GM12878 (cell line): ENCODE measurements at regions not wholly inside any gene's neighbourhood (a gene's known extent, or its start where the extent isn't known, plus 50 kb on each side); places are given as distances from the start of the nearest gene placed in this dataset.

Experiments
- ATAC-seq: fragments of 200-7000 bp; cut with Tn5 transposase; 3 replicates; pipeline ENCODE4 v1.9.1; 2020; ENCODE audit warnings: mild to moderate bottlenecking, moderate library complexity
- BruUV-seq: library from RNA; stranded (reverse); fragments of 400-500 nt; replicated peaks from 2 replicates; lab custom pipeline; 2021; lab: Mats Ljungman, UMichigan
- CTCF ChIA-PET: fragments of 300-600 bp; sonication (Branson Sonifier 250); formaldehyde crosslinking; extraction: SDS; loops from one replicate; lab custom pipeline; 2021; ENCODE audit warnings: inconsistent platforms; lab: Yijun Ruan, JAX
- POLR2A ChIA-PET: fragments of 350-600 bp; formaldehyde crosslinking; extraction: SDS; loops from one replicate; lab custom pipeline; 2021; ENCODE audit warnings: inconsistent platforms; lab: Charles Lee
- RAD21 ChIA-PET: fragments of 300-600 bp; sonication (Branson Sonifier 250); formaldehyde crosslinking; loops from one replicate; lab custom pipeline; 2023; ENCODE audit warnings: antibody characterized with exemption; ENCODE audit not compliant: unreplicated experiment; lab: Charles Lee
- SMC1A ChIA-PET: fragments of 300-600 bp; sonication (Branson Sonifier 250); formaldehyde crosslinking; loops from one replicate; lab custom pipeline; 2023; ENCODE audit not compliant: unreplicated experiment, uncharacterized antibody; lab: Charles Lee
- DNase-seq: peaks from one replicate; pipeline ENCODE4 v3.0.0-alpha.2; 2011; ENCODE audit warnings: low read depth, low spot score
- FAIRE-seq: peaks from 3 replicates; lab custom pipeline; 2011; peaks lifted over from hg19 to GRCh38; lab: Jason Lieb, UNC
- H2AFZ ChIP-seq: 2 replicates; pipeline ENCODE4 v1.6.0; 2011; ENCODE audit warnings: low read depth, low read length, control low read depth; ENCODE audit not compliant: control insufficient read depth
- H3K27ac ChIP-seq: 2 replicates; pipeline ENCODE4 v1.5.1; 2011; ENCODE audit warnings: control low read depth; ENCODE audit not compliant: control insufficient read depth, insufficient read depth
- H3K27me3 ChIP-seq, 2 experiments: replicated peaks in 1 of 2; 2 replicates each; pipeline versions ENCODE4 v1.6.0 to v1.6.1; 2011; ENCODE audit warnings: low read length in 1 of 2; ENCODE audit not compliant: control insufficient read depth in 2 of 2, insufficient read depth in 2 of 2
- H3K36me3 ChIP-seq, 2 experiments: 2 replicates each; pipeline ENCODE4 v1.5.1; 2011; ENCODE audit warnings: low read length in 1 of 2; ENCODE audit not compliant: control insufficient read depth in 2 of 2, insufficient read depth in 2 of 2
- H3K4me1 ChIP-seq: 2 replicates; pipeline ENCODE4 v1.6.1; 2011; ENCODE audit warnings: mild to moderate bottlenecking, low read length, moderate library complexity, mixed read lengths; ENCODE audit not compliant: control insufficient read depth, insufficient read depth
- H3K4me2 ChIP-seq: 2 replicates; pipeline ENCODE4 v1.6.0; 2011; ENCODE audit warnings: control low read depth; ENCODE audit not compliant: control insufficient read depth, insufficient read depth
- H3K4me3 ChIP-seq: fragments of 200-600 bp; sonication (generic); 2 replicates; pipeline ENCODE4 v1.5.1; 2016
- H3K79me2 ChIP-seq: 2 replicates; pipeline ENCODE4 v1.6.0; 2011; ENCODE audit warnings: low read length; ENCODE audit not compliant: control insufficient read depth, insufficient read depth
- H3K9ac ChIP-seq: 2 replicates; pipeline ENCODE4 v1.8.0; 2011; ENCODE audit warnings: low read length, control low read depth, mixed read lengths; ENCODE audit not compliant: control insufficient read depth, insufficient read depth
- H3K9me3 ChIP-seq: replicated peaks from 3 replicates; pipeline ENCODE4 v1.5.1; 2011; ENCODE audit warnings: mild to moderate bottlenecking, low read length; ENCODE audit not compliant: control insufficient read depth, insufficient read depth
- H4K20me1 ChIP-seq: 2 replicates; pipeline ENCODE4 v1.6.0; 2011; ENCODE audit not compliant: control insufficient read depth, insufficient read depth
- BHLHE40 ChIP-seq, 2 experiments: fragments of 450-650 bp in 1 of 2; IDR thresholded peaks; 2 replicates each; pipeline ENCODE4 v1.6.1; 2011 to 2017; ENCODE audit warnings: low read depth in 2 of 2, borderline replicate concordance in 1 of 2, improper control_type of control experiment in 1 of 2, low read length in 1 of 2, mild to moderate bottlenecking in 1 of 2
- CHD2 ChIP-seq: IDR thresholded peaks from 2 replicates; pipeline ENCODE4 v1.6.1; 2011; ENCODE audit warnings: low read depth, low read length, improper control_type of control experiment, borderline replicate concordance
- EP300 ChIP-seq, 2 experiments: fragments of 150-350 bp in 1 of 2; IDR thresholded peaks; 2 replicates each; pipeline ENCODE4 v1.6.1; 2011 to 2012; ENCODE audit warnings: low read depth in 2 of 2, low read length in 2 of 2, borderline replicate concordance in 1 of 2, improper control_type of control experiment in 1 of 2, inconsistent platforms in 1 of 2; ENCODE audit not compliant: control insufficient read depth in 1 of 2
- ESRRA ChIP-seq: IDR thresholded peaks from 2 replicates; pipeline ENCODE4 v1.6.1; 2012; ENCODE audit warnings: mild to moderate bottlenecking, low read length, improper control_type of control experiment
- GABPA ChIP-seq: IDR thresholded peaks from 2 replicates; pipeline ENCODE4 v1.6.1; 2014; ENCODE audit warnings: antibody characterized with exemption, low read depth, mild to moderate bottlenecking, inconsistent platforms
- MEF2A ChIP-seq: IDR thresholded peaks from 2 replicates; pipeline ENCODE4 v1.6.1; 2011; ENCODE audit warnings: low read depth, mild to moderate bottlenecking, low read length, moderate library complexity; ENCODE audit not compliant: insufficient read depth
- NR2C2 ChIP-seq: IDR thresholded peaks from 2 replicates; pipeline ENCODE4 v1.6.1; 2011; ENCODE audit warnings: borderline replicate concordance, low read depth; ENCODE audit not compliant: control insufficient read depth, insufficient read length
- POLR2A ChIP-seq: IDR thresholded peaks from 2 replicates; pipeline ENCODE4 v1.6.1; 2011; ENCODE audit warnings: low read depth, mild to moderate bottlenecking, low read length
- POLR2AphosphoS2 ChIP-seq: IDR thresholded peaks from 2 replicates; pipeline ENCODE4 v1.6.1; 2011; ENCODE audit warnings: low read depth, mild to moderate bottlenecking, low read length, improper control_type of control experiment, moderate library complexity
- RAD21 ChIP-seq: IDR thresholded peaks from 2 replicates; pipeline ENCODE4 v1.6.1; 2011; ENCODE audit warnings: mild to moderate bottlenecking, low read depth, low read length, moderate library complexity; ENCODE audit not compliant: insufficient read depth
- RAD51 ChIP-seq: fragments of 450-650 bp; IDR thresholded peaks from 2 replicates; pipeline ENCODE4 v1.6.1; 2016; ENCODE audit warnings: moderate library complexity, mild to moderate bottlenecking, inconsistent platforms
- RFX5 ChIP-seq: IDR thresholded peaks from 2 replicates; pipeline ENCODE4 v1.6.1; 2011; ENCODE audit warnings: low read depth, low read length, improper control_type of control experiment
- SUPT20H ChIP-seq: IDR thresholded peaks from 2 replicates; pipeline ENCODE4 v1.6.1; 2011; ENCODE audit warnings: low read depth, mild to moderate bottlenecking, low read length, moderate library complexity, borderline replicate concordance; ENCODE audit not compliant: control insufficient read depth
- TCF7 ChIP-seq: IDR thresholded peaks from 2 replicates; pipeline ENCODE4 v1.6.1; 2014; ENCODE audit warnings: antibody characterized with exemption, borderline replicate concordance
- ZNF24 ChIP-seq: fragments of 450-650 bp; IDR thresholded peaks from 2 replicates; pipeline ENCODE4 v1.6.1; 2017; ENCODE audit warnings: antibody characterized with exemption, mild to moderate bottlenecking
- ZNF274 ChIP-seq: IDR thresholded peaks from one replicate; pipeline ENCODE4 v1.8.0; 2011; ENCODE audit not compliant: insufficient read length, insufficient read depth
- ZNF622 ChIP-seq: fragments of 450-650 bp; IDR thresholded peaks from 2 replicates; pipeline ENCODE4 v1.6.1; 2017; ENCODE audit warnings: mild to moderate bottlenecking, inconsistent platforms
- whole genome bisulfite sequencing: methylation state at CpG from one replicate; pipeline ENCODE4 v1.1.6; 2016; ENCODE audit warnings: low lambda C conversion rate; ENCODE audit not compliant: insufficient replicate concordance, insufficient coverage; ENCODE audit errors: missing lambda C conversion rate; 5-methylcytosine and 5-hydroxymethylcytosine counted together
- in situ Hi-C: fragments of 300-500 bp; cut with MboI; formaldehyde crosslinking; loops from 9 replicates; pipeline ENCODE4 v1.14.3; 2018; ENCODE audit warnings: mixed read lengths
- intact Hi-C: fragments of 100-400 bp; cut with micrococcal nuclease; formaldehyde crosslinking; loops from one replicate; pipeline ENCODE4 v1.14.2; 2022; ENCODE audit not compliant: unreplicated experiment
- TF ChIP-seq, protein P1 (sequence below): fragments of 450-650 bp; IDR thresholded peaks from 2 replicates; pipeline ENCODE4 v1.6.1; 2017; ENCODE audit warnings: low read depth, mild to moderate bottlenecking, moderate library complexity
- TF ChIP-seq, protein P2 (sequence below): IDR thresholded peaks from 2 replicates; pipeline ENCODE4 v1.6.1; 2011; ENCODE audit warnings: mild to moderate bottlenecking, low read depth, low read length, moderate library complexity; ENCODE audit not compliant: insufficient replicate concordance
- TF ChIP-seq, protein P3 (sequence below): fragments of 150-350 bp; IDR thresholded peaks from 2 replicates; pipeline ENCODE4 v1.6.1; 2014; ENCODE audit warnings: mild to moderate bottlenecking, low read depth, low read length

DNA sequence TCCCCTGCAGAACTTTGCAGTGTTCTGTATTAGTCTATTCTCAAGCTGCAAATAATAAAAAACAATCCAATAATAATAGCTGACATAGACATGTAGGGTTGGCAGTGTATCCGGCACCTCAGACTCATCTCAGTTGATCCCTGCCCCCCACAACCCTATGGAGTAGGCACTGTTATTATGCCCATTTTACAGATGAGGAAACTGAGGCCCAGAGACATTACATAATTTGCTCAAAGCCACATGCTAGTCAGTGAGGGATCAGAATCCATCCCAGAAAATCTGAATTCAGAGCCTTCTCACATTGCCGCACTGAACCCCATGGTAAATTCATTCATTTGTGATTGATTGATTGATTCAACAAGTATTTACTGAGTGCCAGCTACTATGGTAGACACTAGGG, 226.6 kb upstream of the PWP1 start (continued):
- TF ChIP-seq GABPA (no peak), POLR2AphosphoS2 (no peak), CHD2 (no peak), ZNF274 (no peak), RAD51 (no peak)
- TF ChIP-seq, protein P1, sequence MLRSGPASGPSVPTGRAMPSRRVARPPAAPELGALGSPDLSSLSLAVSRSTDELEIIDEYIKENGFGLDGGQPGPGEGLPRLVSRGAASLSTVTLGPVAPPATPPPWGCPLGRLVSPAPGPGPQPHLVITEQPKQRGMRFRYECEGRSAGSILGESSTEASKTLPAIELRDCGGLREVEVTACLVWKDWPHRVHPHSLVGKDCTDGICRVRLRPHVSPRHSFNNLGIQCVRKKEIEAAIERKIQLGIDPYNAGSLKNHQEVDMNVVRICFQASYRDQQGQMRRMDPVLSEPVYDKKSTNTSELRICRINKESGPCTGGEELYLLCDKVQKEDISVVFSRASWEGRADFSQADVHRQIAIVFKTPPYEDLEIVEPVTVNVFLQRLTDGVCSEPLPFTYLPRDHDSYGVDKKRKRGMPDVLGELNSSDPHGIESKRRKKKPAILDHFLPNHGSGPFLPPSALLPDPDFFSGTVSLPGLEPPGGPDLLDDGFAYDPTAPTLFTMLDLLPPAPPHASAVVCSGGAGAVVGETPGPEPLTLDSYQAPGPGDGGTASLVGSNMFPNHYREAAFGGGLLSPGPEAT = no peak

DNA sequence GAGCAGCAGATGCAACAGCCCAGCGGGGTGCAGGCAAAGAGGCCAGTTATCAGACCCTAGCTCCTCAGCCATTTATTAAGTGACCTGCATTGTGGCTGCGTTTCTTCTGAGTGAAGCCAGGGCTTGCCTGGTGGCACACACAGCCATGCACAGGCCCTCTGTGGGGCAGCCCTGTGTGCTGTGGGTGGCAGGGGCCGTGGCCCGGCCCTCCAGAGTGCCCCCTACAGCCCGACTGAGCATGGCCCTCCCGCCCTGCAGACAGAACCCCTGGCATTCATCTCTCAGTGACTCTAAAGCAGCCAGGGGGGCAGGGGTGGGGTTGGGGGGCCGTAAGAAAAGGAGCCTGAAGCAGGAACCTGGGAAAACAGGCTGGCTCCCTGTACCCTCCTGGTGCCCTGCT, 226.0 kb upstream of the PWP1 start:
- ChIA-PET POLR2A (no interaction called here), CTCF (no interaction called here), RAD21 (no interaction called here), SMC1A (no interaction called here)
- intact Hi-C loops = no loop called here
- Histone ChIP-seq H3K4me2 (no peak overlapping the region), H3K27ac (no peak overlapping the region), H3K4me3 (no peak overlapping the region), H3K36me3 (no peaks in the 10 kb centered on the region), H3K27me3 (no peaks in the 10 kb centered on the region), H2AFZ (no peak overlapping the region), H3K4me1 (peaks cover 3% of the 10 kb centered on the region; the same call in 1 of the 2 replicates), H4K20me1 (no peaks in the 10 kb centered on the region), H3K9ac (no peak overlapping the region), H3K9me3 (no peaks in the 10 kb centered on the region; the same call in 2 of the 3 replicates), H3K79me2 (no peaks in the 10 kb centered on the region)
- ATAC-seq (no peak), DNase-seq (no peak), FAIRE-seq (no peak)
- WGBS = 35% methylated on average over 6 of the region's 7 CpGs
- no TSS peak for BruUV-seq
- in situ Hi-C loops = no loop called here
- no peak for TF ChIP-seq CHD2
- TF ChIP-seq NR2C2 = no peak
- TF ChIP-seq RAD21 = no peak
- TF ChIP-seq POLR2A = no peak
- TF ChIP-seq MEF2A = no peak
- TF ChIP-seq, protein P2, sequence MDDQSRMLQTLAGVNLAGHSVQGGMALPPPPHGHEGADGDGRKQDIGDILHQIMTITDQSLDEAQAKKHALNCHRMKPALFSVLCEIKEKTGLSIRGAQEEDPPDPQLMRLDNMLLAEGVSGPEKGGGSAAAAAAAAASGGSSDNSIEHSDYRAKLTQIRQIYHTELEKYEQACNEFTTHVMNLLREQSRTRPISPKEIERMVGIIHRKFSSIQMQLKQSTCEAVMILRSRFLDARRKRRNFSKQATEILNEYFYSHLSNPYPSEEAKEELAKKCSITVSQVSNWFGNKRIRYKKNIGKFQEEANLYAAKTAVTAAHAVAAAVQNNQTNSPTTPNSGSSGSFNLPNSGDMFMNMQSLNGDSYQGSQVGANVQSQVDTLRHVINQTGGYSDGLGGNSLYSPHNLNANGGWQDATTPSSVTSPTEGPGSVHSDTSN = no peak
- TF ChIP-seq, protein P3, sequence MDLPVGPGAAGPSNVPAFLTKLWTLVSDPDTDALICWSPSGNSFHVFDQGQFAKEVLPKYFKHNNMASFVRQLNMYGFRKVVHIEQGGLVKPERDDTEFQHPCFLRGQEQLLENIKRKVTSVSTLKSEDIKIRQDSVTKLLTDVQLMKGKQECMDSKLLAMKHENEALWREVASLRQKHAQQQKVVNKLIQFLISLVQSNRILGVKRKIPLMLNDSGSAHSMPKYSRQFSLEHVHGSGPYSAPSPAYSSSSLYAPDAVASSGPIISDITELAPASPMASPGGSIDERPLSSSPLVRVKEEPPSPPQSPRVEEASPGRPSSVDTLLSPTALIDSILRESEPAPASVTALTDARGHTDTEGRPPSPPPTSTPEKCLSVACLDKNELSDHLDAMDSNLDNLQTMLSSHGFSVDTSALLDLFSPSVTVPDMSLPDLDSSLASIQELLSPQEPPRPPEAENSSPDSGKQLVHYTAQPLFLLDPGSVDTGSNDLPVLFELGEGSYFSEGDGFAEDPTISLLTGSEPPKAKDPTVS = no peak
- TF ChIP-seq BHLHE40 (IDR thresholded peaks at IDR 0.05; ENCODE audit: borderline replicate concordance in 1 of 2, low read depth in 2 of 2, low read length in 1 of 2) = no peak
- no peak for TF ChIP-seq SUPT20H
- TF ChIP-seq RFX5 = no peak
- no peak for TF ChIP-seq ESRRA
- TF ChIP-seq TCF7 = no peak
- TF ChIP-seq ZNF24 = no peak
- TF ChIP-seq EP300 (IDR thresholded peaks at IDR 0.05; ENCODE audit: borderline replicate concordance in 1 of 2, control insufficient read depth in 1 of 2, low read depth in 2 of 2, low read length in 2 of 2) = no peak
- TF ChIP-seq GABPA = no peak
- TF ChIP-seq ZNF622 = no peak
